BLaER1 treated with 17β-estradiol and CSF1 and Interleukin-3, amounts not matched to agents 10 nM and 100 nM (cell line): ENCODE measurements at regions not wholly inside any gene's neighbourhood (a gene's known extent, or its start where the extent isn't known, plus 50 kb on each side); places are given as distances from the start of the nearest gene placed in this dataset.

Source experiments
- H3K27ac ChIP-seq, 11 experiments: shearing (Covaris generic); formaldehyde crosslinking; 2 replicates each; pipeline ENCODE4 v1.8.1; 2022
- H3K27me3 ChIP-seq, 11 experiments: shearing (Covaris generic); formaldehyde crosslinking; 2 replicates each; pipeline ENCODE4 v1.8.1; 2022
- H3K36me3 ChIP-seq, 11 experiments: shearing (Covaris generic); formaldehyde crosslinking; 2 replicates each; pipeline ENCODE4 v1.8.1; 2022
- H3K4me1 ChIP-seq, 10 experiments: shearing (Covaris generic); formaldehyde crosslinking; 2 replicates each; pipeline ENCODE4 v1.8.1; 2022
- H3K4me2 ChIP-seq, 11 experiments: shearing (Covaris generic); formaldehyde crosslinking; 2 replicates each; pipeline ENCODE4 v1.8.1; 2022
- H3K4me3 ChIP-seq, 10 experiments: shearing (Covaris generic); formaldehyde crosslinking; 2 replicates each; pipeline ENCODE4 v1.8.1; 2022
- H3K9ac ChIP-seq, 11 experiments: shearing (Covaris generic); formaldehyde crosslinking; 2 replicates each; pipeline ENCODE4 v1.8.1; 2022
- H3K9me3 ChIP-seq, 11 experiments: shearing (Covaris generic); formaldehyde crosslinking; replicated peaks in 1 of 11; 2 replicates each; pipeline ENCODE4 v1.8.1; 2022
- H4K20me1 ChIP-seq, 11 experiments: shearing (Covaris generic); formaldehyde crosslinking; 2 replicates each; pipeline ENCODE4 v1.8.1; 2022
- Cebpa-rat ChIP-seq, 11 experiments: shearing (Covaris generic); IDR thresholded peaks; 2 replicates each; pipeline ENCODE4 v1.8.1; 2022

DNA sequence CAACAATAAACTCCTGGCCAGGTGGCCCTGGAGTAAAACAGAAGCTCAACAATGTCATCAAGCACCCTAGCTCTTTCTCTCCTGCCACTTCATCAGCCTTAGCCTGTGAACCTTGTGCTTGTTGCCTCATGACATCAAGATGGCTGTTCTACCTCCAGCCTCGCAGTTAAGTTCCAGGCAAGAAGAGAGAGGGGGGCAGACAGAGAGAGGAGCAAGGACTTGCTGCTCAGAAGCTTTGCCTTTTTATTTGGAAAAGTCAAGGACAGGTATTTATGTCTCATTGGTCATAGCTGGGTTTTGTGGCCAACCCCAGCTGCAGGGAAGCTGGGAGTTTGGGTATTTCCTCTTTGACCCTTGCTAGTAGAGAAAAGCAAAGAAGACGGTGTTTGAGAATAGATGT is 60.3 kb upstream of the GADD45A start:
- Histone ChIP-seq H3K9me3 (peaks cover 0 to 17% (median 0%) of the 10 kb centered on the region in 11 experiments; a peak in 4 of 22 replicates), H3K4me2 (no peak overlapping the region), H3K36me3 (no peaks in the 10 kb centered on the region), H4K20me1 (no peaks in the 10 kb centered on the region), H3K4me1 (no peaks in the 10 kb centered on the region), H3K9ac (no peak overlapping the region), H3K27ac (no peak overlapping the region), H3K27me3 (no peaks in the 10 kb centered on the region), H3K4me3 (no peak overlapping the region)
- no peak for TF ChIP-seq Cebpa-rat (IDR thresholded peaks at IDR 0.05)

DNA sequence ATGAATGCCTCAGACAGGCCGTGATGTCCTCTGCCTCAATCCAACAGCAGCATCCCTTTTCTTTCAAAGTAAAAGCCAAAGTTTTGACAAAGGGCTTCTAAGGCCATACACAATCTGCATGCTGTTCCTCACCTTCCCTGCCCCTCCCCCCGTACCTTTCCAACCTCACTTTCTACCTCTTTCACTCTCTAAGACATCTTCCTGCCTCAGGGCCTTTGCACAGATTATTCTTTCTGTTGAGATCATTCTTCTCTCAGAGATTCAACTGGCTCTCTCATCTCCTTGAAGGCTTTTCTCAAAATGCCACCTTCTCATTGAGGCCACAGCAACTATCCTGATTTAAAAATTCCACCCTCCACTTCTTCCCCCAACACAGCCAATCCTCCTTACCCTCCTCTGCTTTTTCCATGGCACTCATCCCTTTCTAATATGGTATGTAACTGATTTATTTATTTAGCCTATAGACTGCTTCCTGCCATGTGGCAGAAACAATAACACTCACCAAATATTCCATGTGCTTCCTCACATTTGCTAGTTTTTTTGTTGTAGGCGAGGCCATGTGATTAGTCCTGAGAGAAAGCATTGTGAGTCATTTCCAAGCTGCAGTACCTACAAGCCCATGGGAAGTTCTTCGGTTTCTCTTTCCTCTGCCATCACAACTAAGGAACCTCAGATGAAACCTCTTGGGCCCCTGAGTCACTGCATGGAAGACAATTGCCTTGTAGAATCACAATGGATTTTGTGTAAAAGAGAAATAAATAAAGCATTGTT is 58.7 kb upstream of the GADD45A start:
- H3K27me3 ChIP-seq: no peaks in the 10 kb centered on the region
- no peak for TF ChIP-seq Cebpa-rat (IDR thresholded peaks at IDR 0.05)
- H3K4me3 ChIP-seq: no peak overlapping the region
- H3K27ac ChIP-seq: no peak overlapping the region
- H3K9ac ChIP-seq: no peak overlapping the region
- H4K20me1 ChIP-seq: no peaks in the 10 kb centered on the region
- peaks cover 0 to 17% (median 0%) of the 10 kb centered on the region in 11 experiments; a peak in 4 of 22 replicates for H3K9me3 ChIP-seq
- no peak overlapping the region for H3K4me2 ChIP-seq
- H3K36me3 ChIP-seq: no peaks in the 10 kb centered on the region
- no peaks in the 10 kb centered on the region for H3K4me1 ChIP-seq

DNA sequence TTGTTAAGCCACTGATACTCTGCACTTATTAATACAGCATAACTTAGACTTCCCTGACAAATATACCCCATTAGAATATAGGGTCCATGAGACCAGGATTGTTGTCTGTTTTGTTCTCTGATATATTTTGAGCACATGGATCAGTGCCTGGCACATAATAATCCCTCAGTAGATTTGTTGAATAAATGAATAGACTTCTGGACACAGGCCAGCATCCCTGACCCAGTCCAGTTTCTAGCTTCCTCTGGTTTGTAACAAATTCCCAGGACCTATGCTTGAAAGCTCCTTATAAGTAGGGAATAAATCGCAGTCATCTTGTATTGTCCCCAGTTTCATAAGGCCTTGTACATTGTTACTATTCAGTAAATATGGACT is 58.2 kb upstream of the GADD45A start:
- Histone ChIP-seq H3K9ac (no peak overlapping the region), H3K36me3 (no peaks in the 10 kb centered on the region), H3K27ac (no peak overlapping the region), H4K20me1 (no peaks in the 10 kb centered on the region), H3K9me3 (peaks cover 0 to 17% (median 0%) of the 10 kb centered on the region in 11 experiments; a peak in 4 of 22 replicates), H3K4me3 (no peak overlapping the region), H3K4me2 (no peak overlapping the region), H3K27me3 (no peaks in the 10 kb centered on the region), H3K4me1 (peaks cover 0 to under 1% (median 0%) of the 10 kb centered on the region in 10 experiments; a peak in 1 of 20 replicates)
- no peak for TF ChIP-seq Cebpa-rat (IDR thresholded peaks at IDR 0.05)

DNA sequence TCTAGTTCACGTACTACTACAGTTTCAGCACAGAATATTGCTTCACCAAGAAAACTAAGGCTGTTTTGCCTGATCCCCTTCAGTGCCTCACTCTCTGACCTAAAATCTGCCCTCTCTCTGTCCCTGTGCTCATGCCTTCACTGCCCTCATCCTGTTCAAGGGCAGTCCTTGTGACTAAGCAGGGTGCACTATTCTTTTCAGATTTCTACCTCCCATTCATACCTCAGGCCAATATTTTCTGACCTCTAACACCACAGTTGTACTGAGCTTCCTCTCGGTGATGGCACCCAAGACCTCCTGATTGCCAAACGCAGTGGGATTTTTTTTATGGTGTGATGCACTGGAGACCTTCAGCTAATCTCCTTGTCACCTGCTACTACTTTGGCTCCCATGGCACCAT is 57.7 kb upstream of the GADD45A start:
- Histone ChIP-seq H3K4me1 (peaks cover 0 to 5% (median 0%) of the 10 kb centered on the region in 10 experiments; a peak in 5 of 20 replicates), H4K20me1 (no peaks in the 10 kb centered on the region), H3K4me3 (no peak overlapping the region), H3K36me3 (no peaks in the 10 kb centered on the region), H3K9ac (no peak overlapping the region), H3K27ac (no peak overlapping the region), H3K27me3 (no peaks in the 10 kb centered on the region), H3K4me2 (no peak overlapping the region), H3K9me3 (peaks cover 0 to 17% (median 0%) of the 10 kb centered on the region in 11 experiments; a peak in 4 of 22 replicates)
- TF ChIP-seq Cebpa-rat (IDR thresholded peaks at IDR 0.05): no peak

GRCh38 chr1:67627906-67628305 is 57.1 kb upstream of the GADD45A start:
- Histone ChIP-seq H3K4me2 (no peak overlapping the region), H3K9ac (no peak overlapping the region), H3K27ac (no peak overlapping the region), H3K36me3 (no peaks in the 10 kb centered on the region), H3K4me3 (no peak overlapping the region), H3K27me3 (no peaks in the 10 kb centered on the region), H3K4me1 (peaks cover 0 to 11% (median 4%) of the 10 kb centered on the region in 10 experiments; a peak in 9 of 20 replicates), H4K20me1 (no peaks in the 10 kb centered on the region), H3K9me3 (peaks cover 0 to 17% (median 0%) of the 10 kb centered on the region in 11 experiments; a peak in 4 of 22 replicates)
- TF ChIP-seq Cebpa-rat (IDR thresholded peaks at IDR 0.05): no peak

- Histone ChIP-seq H3K4me2 (no peak overlapping the region), H3K9me3 (peaks cover 0 to 17% (median 0%) of the 10 kb centered on the region in 11 experiments; a peak in 4 of 22 replicates), H4K20me1 (no peaks in the 10 kb centered on the region), H3K4me3 (no peak overlapping the region), H3K27ac (no peak overlapping the region), H3K9ac (no peak overlapping the region), H3K4me1 (peaks cover 3 to 23% (median 13%) of the 10 kb centered on the region in 10 experiments), H3K27me3 (no peaks in the 10 kb centered on the region), H3K36me3 (no peaks in the 10 kb centered on the region)
- TF ChIP-seq Cebpa-rat (IDR thresholded peaks at IDR 0.05): no peak
Observed at GRCh38 chr1:67629370-67630075, 55.5 kb upstream of the GADD45A start.

- H3K4me2 ChIP-seq: no peak overlapping the region
- H3K27ac ChIP-seq: no peak overlapping the region
- no peak overlapping the region for H3K4me3 ChIP-seq
- H3K4me1 ChIP-seq: peaks cover 13 to 33% (median 23%) of the 10 kb centered on the region in 10 experiments
- no peak for TF ChIP-seq Cebpa-rat (IDR thresholded peaks at IDR 0.05)
- H3K36me3 ChIP-seq: no peaks in the 10 kb centered on the region
- no peak overlapping the region for H3K9ac ChIP-seq
- H4K20me1 ChIP-seq: no peaks in the 10 kb centered on the region
- peaks cover 0 to 17% (median 0%) of the 10 kb centered on the region in 11 experiments; a peak in 4 of 22 replicates for H3K9me3 ChIP-seq
- no peaks in the 10 kb centered on the region for H3K27me3 ChIP-seq
Observed at GRCh38 chr1:67630438-67631045, 54.5 kb upstream of the GADD45A start.

- no peaks in the 10 kb centered on the region for H4K20me1 ChIP-seq
- no peak overlapping the region for H3K9ac ChIP-seq
- no peak for TF ChIP-seq Cebpa-rat (IDR thresholded peaks at IDR 0.05)
- H3K4me2 ChIP-seq: peak overlapping the region in 5 of 11 experiments; percentile 9 to 40 (median 13); a peak in 5 of 22 replicates
- H3K4me1 ChIP-seq: peaks cover 22 to 43% (median 28%) of the 10 kb centered on the region in 10 experiments
- H3K27me3 ChIP-seq: no peaks in the 10 kb centered on the region
- no peak overlapping the region for H3K4me3 ChIP-seq
- H3K9me3 ChIP-seq: 0 out of 22 replicates have a peak, but pooled peaks cover 0 to 2% (median 0%) of the 10 kb centered on the region in 11 experiments
- H3K36me3 ChIP-seq: no peaks in the 10 kb centered on the region
- H3K27ac ChIP-seq: no peak overlapping the region
Observed at GRCh38 chr1:67632356-67632755, 52.6 kb upstream of the GADD45A start.
